HG03442 (cell line): ENCODE measurements at regions not wholly inside any gene's neighbourhood (a gene's known extent, or its start where the extent isn't known, plus 50 kb on each side); places are given as distances from the start of the nearest gene placed in this dataset.

Source experiments
- ATAC-seq: cut with Tn5 transposase; IDR thresholded peaks from one replicate; pipeline ENCODE4 v1.9.1; 2021; ENCODE audit warnings: mild to moderate bottlenecking, moderate library complexity; ENCODE audit not compliant: unreplicated experiment

- no peak for ATAC-seq
Measured at GRCh38 chr15:95352631-95353187, 977.8 kb upstream of the NR2F2 start.

- no peak for ATAC-seq
Measured at GRCh38 chr15:95353512-95353911, 977.0 kb upstream of the NR2F2 start.

GRCh38 chr15:95359966-95360365 lies 970.5 kb upstream of the NR2F2 start:
- ATAC-seq, result no peak

- no peak for ATAC-seq
Measured at GRCh38 chr15:95362306-95362705, 968.2 kb upstream of the NR2F2 start.

- ATAC-seq, result no peak
Measured at GRCh38 chr15:95363646-95364045, 966.9 kb upstream of the NR2F2 start.

GRCh38 chr15:95365511-95366107 lies 964.9 kb upstream of the NR2F2 start:
- ATAC-seq, result no peak

- no peak for ATAC-seq
Measured at GRCh38 chr15:95368191-95368590, 962.3 kb upstream of the NR2F2 start.

- ATAC-seq, result no peak
Measured at GRCh38 chr15:95368755-95369601, 961.5 kb upstream of the NR2F2 start.

GRCh38 chr15:95370291-95370690 lies 960.2 kb upstream of the NR2F2 start:
- ATAC-seq, result no peak

GRCh38 chr15:95371664-95372063 lies 958.8 kb upstream of the NR2F2 start:
- no peak for ATAC-seq

GRCh38 chr15:95375281-95375680 lies 955.2 kb upstream of the NR2F2 start:
- ATAC-seq, result no peak

- no peak for ATAC-seq
Measured at GRCh38 chr15:95377258-95377852, 953.1 kb upstream of the NR2F2 start.

- no peak for ATAC-seq
Measured at GRCh38 chr15:95394186-95395067, 936.1 kb upstream of the NR2F2 start.

- ATAC-seq, result no peak
Measured at GRCh38 chr15:95400428-95400827, 930.1 kb upstream of the NR2F2 start.

- no peak for ATAC-seq
Measured at GRCh38 chr15:95401587-95401986, 928.9 kb upstream of the NR2F2 start.

GRCh38 chr15:95405447-95405846 lies 925.1 kb upstream of the NR2F2 start:
- ATAC-seq, result no peak

GRCh38 chr15:95407534-95407933 lies 923.0 kb upstream of the NR2F2 start:
- no peak for ATAC-seq

- ATAC-seq, result no peak
Measured at GRCh38 chr15:95409211-95409610, 921.3 kb upstream of the NR2F2 start.

- no peak for ATAC-seq
Measured at GRCh38 chr15:95409626-95410310, 920.7 kb upstream of the NR2F2 start.

GRCh38 chr15:95410757-95411156 lies 919.7 kb upstream of the NR2F2 start:
- ATAC-seq, result no peak
